ENCODE measurements at regions not wholly inside any gene's neighbourhood (a gene's known extent, or its start where the extent isn't known, plus 50 kb on each side); places are given as distances from the start of the nearest gene placed in this dataset.

GRCh38 chr13:40058757-40059236 lies 403.3 kb downstream of the COG6 start:
- no peak overlapping the region for H3K9ac ChIP-seq (ENCODE audit: low read length)
- H3K27ac ChIP-seq (ENCODE audit: low read depth, low read length) = no peak overlapping the region
- no peak overlapping the region for H2AFZ ChIP-seq (ENCODE audit: low read depth, low read length, severe bottlenecking)
- no peaks in the 10 kb centered on the region for H3K79me2 ChIP-seq (ENCODE audit: insufficient read depth, low read length)
- no peaks in the 10 kb centered on the region for H3F3A ChIP-seq (ENCODE audit: insufficient read depth)
- H3K4me2 ChIP-seq (ENCODE audit: low read depth, low read length, poor library complexity, severe bottlenecking) = no peak overlapping the region
- no peaks in the 10 kb centered on the region for H3K36me3 ChIP-seq (ENCODE audit: low read length)
- H3K9me2 ChIP-seq (replicated peaks; ENCODE audit: insufficient read depth, low read length) = no peaks in the 10 kb centered on the region
- H3K27me3 ChIP-seq (ENCODE audit: low read length) = no peaks in the 10 kb centered on the region
- H4K20me1 ChIP-seq (ENCODE audit: low read depth, low read length) = no peaks in the 10 kb centered on the region
- no peak overlapping the region for H3K4me3 ChIP-seq (ENCODE audit: insufficient read depth, low read length, poor library complexity, severe bottlenecking)
- TF ChIP-seq EZH2phosphoT487 (conservative IDR thresholded peaks at IDR 0.05; ENCODE audit: low read length) (no peak), CTCF (IDR thresholded peaks at IDR 0.05; ENCODE audit: insufficient read depth, low read length, poor library complexity, severe bottlenecking) (no peak)
- H3K9me3 ChIP-seq (ENCODE audit: insufficient read depth, low read length) = no peaks in the 10 kb centered on the region

- no peaks in the 10 kb centered on the region for H3K9me2 ChIP-seq (replicated peaks; ENCODE audit: insufficient read depth, low read length)
- no peak overlapping the region for H2AFZ ChIP-seq (ENCODE audit: low read depth, low read length, severe bottlenecking)
- no peaks in the 10 kb centered on the region for H3K36me3 ChIP-seq (ENCODE audit: low read length)
- no peaks in the 10 kb centered on the region for H4K20me1 ChIP-seq (ENCODE audit: low read depth, low read length)
- no peaks in the 10 kb centered on the region for H3K79me2 ChIP-seq (ENCODE audit: insufficient read depth, low read length)
- no peak overlapping the region for H3K9ac ChIP-seq (ENCODE audit: low read length)
- no peak for TF ChIP-seq EZH2phosphoT487 (conservative IDR thresholded peaks at IDR 0.05; ENCODE audit: low read length)
- no peak overlapping the region for H3K4me2 ChIP-seq (ENCODE audit: low read depth, low read length, poor library complexity, severe bottlenecking)
- H3K27me3 ChIP-seq (ENCODE audit: low read length) = no peaks in the 10 kb centered on the region
- H3K27ac ChIP-seq (ENCODE audit: low read depth, low read length) = no peak overlapping the region
- H3F3A ChIP-seq (ENCODE audit: insufficient read depth) = no peaks in the 10 kb centered on the region
- no peak overlapping the region for H3K4me3 ChIP-seq (ENCODE audit: insufficient read depth, low read length, poor library complexity, severe bottlenecking)
- no peaks in the 10 kb centered on the region for H3K9me3 ChIP-seq (ENCODE audit: insufficient read depth, low read length)
Observed at GRCh38 chr13:40059540-40060232, 404.2 kb downstream of the COG6 start.

- Histone ChIP-seq H3K4me2 (ENCODE audit: low read depth, low read length, poor library complexity, severe bottlenecking) (no peak overlapping the region), H3K27me3 (ENCODE audit: low read length) (no peaks in the 10 kb centered on the region), H3K79me2 (ENCODE audit: insufficient read depth, low read length) (no peaks in the 10 kb centered on the region), H3K9me2 (replicated peaks; ENCODE audit: insufficient read depth, low read length) (no peaks in the 10 kb centered on the region), H3K4me3 (ENCODE audit: insufficient read depth, low read length, poor library complexity, severe bottlenecking) (no peak overlapping the region), H3K27ac (ENCODE audit: low read depth, low read length) (no peak overlapping the region), H3K9ac (ENCODE audit: low read length) (no peak overlapping the region), H3K36me3 (ENCODE audit: low read length) (no peaks in the 10 kb centered on the region), H2AFZ (ENCODE audit: low read depth, low read length, severe bottlenecking) (no peak overlapping the region), H3K9me3 (ENCODE audit: insufficient read depth, low read length) (no peaks in the 10 kb centered on the region), H4K20me1 (ENCODE audit: low read depth, low read length) (no peaks in the 10 kb centered on the region), H3F3A (ENCODE audit: insufficient read depth) (no peaks in the 10 kb centered on the region)
- TF ChIP-seq CTCF (IDR thresholded peaks at IDR 0.05; ENCODE audit: insufficient read depth, low read length, poor library complexity, severe bottlenecking) (no peak), EZH2phosphoT487 (conservative IDR thresholded peaks at IDR 0.05; ENCODE audit: low read length) (no peak)
Observed at GRCh38 chr13:40060296-40061007, 405.0 kb downstream of the COG6 start.

All from SU-DHL-6 (cell line).